ENCODE measurements at regions not wholly inside any gene's neighbourhood (a gene's known extent, or its start where the extent isn't known, plus 50 kb on each side); places are given as distances from the start of the nearest gene placed in this dataset.

DNA sequence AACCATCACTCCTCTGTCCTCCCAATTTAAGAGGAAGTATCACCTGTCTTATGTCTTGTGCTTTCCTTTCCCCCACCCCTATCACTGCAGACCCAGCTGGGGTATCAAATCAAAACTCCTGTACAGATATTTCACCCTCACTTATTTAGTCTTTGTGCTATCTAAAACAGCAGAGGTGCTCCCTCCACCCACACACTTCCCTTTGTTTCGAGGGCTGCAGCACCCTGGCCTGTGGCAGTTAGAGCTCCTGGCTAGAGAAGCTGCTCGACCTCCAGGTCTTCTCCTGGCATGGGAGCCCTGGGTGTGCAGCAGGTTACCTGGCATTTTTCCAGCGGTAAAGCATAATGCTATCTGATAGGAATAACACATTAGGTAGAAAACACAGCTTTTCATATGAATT is 181.4 kb upstream of the BCL6 start:
- Histone ChIP-seq H3K36me3 (replicated peaks in 1 of 2; ENCODE audit: control extremely low read depth in 1 of 2, control insufficient read depth in 1 of 2, extremely low read depth in 1 of 2, insufficient read depth in 2 of 2, low read length in 1 of 2) (no peaks in the 10 kb centered on the region), H3K9ac (ENCODE audit: low read length) (no peak overlapping the region), H3K4me1 (ENCODE audit: control insufficient read depth in 2 of 2, insufficient read depth in 2 of 2, low read length in 2 of 2) (peaks cover 0 to 4% of the 10 kb centered on the region in 2 donors), H3K9me3 (ENCODE audit: control extremely low read depth in 1 of 3, control insufficient read depth in 2 of 3, insufficient read depth in 1 of 3, low read length in 2 of 3) (peaks cover 0 to 10% (median 3%) of the 10 kb centered on the region in 3 donors), H4K20me1 (ENCODE audit: control insufficient read depth, insufficient read depth, low read length, poor library complexity, severe bottlenecking) (no peaks in the 10 kb centered on the region), H3K79me2 (ENCODE audit: control insufficient read depth, insufficient read depth, low read length) (no peaks in the 10 kb centered on the region), H3K27me3 (replicated peaks in 1 of 4; ENCODE audit: control extremely low read depth in 1 of 4, control insufficient read depth in 3 of 4, insufficient read depth in 4 of 4, low read length in 3 of 4) (peaks cover 0 to 6% (median 3%) of the 10 kb centered on the region in 4 experiments), H3K27ac (ENCODE audit: low read length in 2 of 2) (no peak overlapping the region), H3K4me3 (ENCODE audit: control extremely low read depth in 1 of 5, extremely low read depth in 1 of 5, insufficient read depth in 1 of 5, low read depth in 2 of 5, low read length in 4 of 5) (no peak overlapping the region), H2AFZ (ENCODE audit: insufficient read depth, low read depth, low read length, poor library complexity, severe bottlenecking) (no peak overlapping the region), H3K4me2 (replicated peaks; ENCODE audit: low read depth, low read length, poor library complexity, severe bottlenecking) (no peak overlapping the region)
- POLR2A ChIA-PET = no interaction called here
- H3K4me1 Mint-ChIP-seq = peaks cover 10% of the 10 kb centered on the region
- peaks cover 4% of the 10 kb centered on the region for H3K9me3 Mint-ChIP-seq (ENCODE audit: insufficient read depth)
- intact Hi-C loops (cut with micrococcal nuclease) = no loop called here
- no peak overlapping the region for H3K4me3 Mint-ChIP-seq
- H3K27me3 Mint-ChIP-seq = peaks cover 32% of the 10 kb centered on the region
- TF ChIP-seq EZH2 (IDR thresholded peaks at IDR 0.05; ENCODE audit: borderline replicate concordance, insufficient read depth, low read depth, low read length, poor library complexity, severe bottlenecking) (no peak), CTCF (IDR thresholded peaks at IDR 0.05) (no peak)
- ATAC-seq (ENCODE audit: low read depth) (no peak), DNase-seq (no peak)
- 0% methylated on average over 1 of the region's 3 CpGs for WGBS (ENCODE audit: insufficient coverage)
- CTCF ChIA-PET = interaction anchor here (0.6 to 1.4 kb wide), 4 partner anchors 46 to 179 kb away, joined by 3 to 4 read pairs (median 4); no protein-coding TSS in a partner anchor
- no peak overlapping the region for H3K27ac Mint-ChIP-seq

- H3K36me3 ChIP-seq (replicated peaks in 1 of 2; ENCODE audit: control extremely low read depth in 1 of 2, control insufficient read depth in 1 of 2, extremely low read depth in 1 of 2, insufficient read depth in 2 of 2, low read length in 1 of 2) = no peaks in the 10 kb centered on the region
- DNase-seq (no peak), ATAC-seq (ENCODE audit: low read depth) (no peak)
- no peak overlapping the region for H2AFZ ChIP-seq (ENCODE audit: insufficient read depth, low read depth, low read length, poor library complexity, severe bottlenecking)
- WGBS (ENCODE audit: insufficient coverage) = no CpG with 5 or more reads among the region's 1 CpG
- no peak for TF ChIP-seq EZH2 (IDR thresholded peaks at IDR 0.05; ENCODE audit: borderline replicate concordance, insufficient read depth, low read depth, low read length, poor library complexity, severe bottlenecking)
- no peak for TF ChIP-seq CTCF (IDR thresholded peaks at IDR 0.05)
- POLR2A ChIA-PET = no interaction called here
- Mint-ChIP-seq H3K27ac (no peak overlapping the region), H3K4me1 (peaks cover 19% of the 10 kb centered on the region), H3K4me3 (no peak overlapping the region), H3K9me3 (ENCODE audit: insufficient read depth) (peaks cover 4% of the 10 kb centered on the region), H3K27me3 (peaks cover 33% of the 10 kb centered on the region)
- H3K9me3 ChIP-seq (ENCODE audit: control extremely low read depth in 1 of 3, control insufficient read depth in 2 of 3, insufficient read depth in 1 of 3, low read length in 2 of 3) = peaks cover 0 to 10% (median 3%) of the 10 kb centered on the region in 3 donors
- no peak overlapping the region for H3K4me3 ChIP-seq (ENCODE audit: control extremely low read depth in 1 of 5, extremely low read depth in 1 of 5, insufficient read depth in 1 of 5, low read depth in 2 of 5, low read length in 4 of 5)
- peaks cover 0 to 8% (median 5%) of the 10 kb centered on the region in 4 experiments for H3K27me3 ChIP-seq (replicated peaks in 1 of 4; ENCODE audit: control extremely low read depth in 1 of 4, control insufficient read depth in 3 of 4, insufficient read depth in 4 of 4, low read length in 3 of 4)
- H4K20me1 ChIP-seq (ENCODE audit: control insufficient read depth, insufficient read depth, low read length, poor library complexity, severe bottlenecking) = no peaks in the 10 kb centered on the region
- no peak overlapping the region for H3K27ac ChIP-seq (ENCODE audit: low read length in 2 of 2)
- CTCF ChIA-PET = no interaction called here
- H3K79me2 ChIP-seq (ENCODE audit: control insufficient read depth, insufficient read depth, low read length) = no peaks in the 10 kb centered on the region
- peaks cover 4 to 6% of the 10 kb centered on the region in 2 donors for H3K4me1 ChIP-seq (ENCODE audit: control insufficient read depth in 2 of 2, insufficient read depth in 2 of 2, low read length in 2 of 2)
- intact Hi-C loops (cut with micrococcal nuclease) = no loop called here
- no peak overlapping the region for H3K4me2 ChIP-seq (replicated peaks; ENCODE audit: low read depth, low read length, poor library complexity, severe bottlenecking)
- no peak overlapping the region for H3K9ac ChIP-seq (ENCODE audit: low read length)
These were observed 182.3 kb upstream of the BCL6 start for GRCh38 chr3:187927565-187927964.

Measured in B cell (primary cell).